Islet precursor cell (in vitro differentiated cells): ENCODE measurements at regions not wholly inside any gene's neighbourhood (a gene's known extent, or its start where the extent isn't known, plus 50 kb on each side); places are given as distances from the start of the nearest gene placed in this dataset.
"Not testable (repeated sequence)": the region's sequence is repeated elsewhere in the genome, so short reads cannot be mapped to it uniquely, and the experiment has no call there.

ENCODE experiments used
- DNase-seq: peaks from one replicate; pipeline ENCODE4 v3.0.0-alpha.2; 2018

GRCh38 chr4:175290401-175290800 is 372.2 kb downstream of the ADAM29 start:
- DNase-seq: no peak

DNA sequence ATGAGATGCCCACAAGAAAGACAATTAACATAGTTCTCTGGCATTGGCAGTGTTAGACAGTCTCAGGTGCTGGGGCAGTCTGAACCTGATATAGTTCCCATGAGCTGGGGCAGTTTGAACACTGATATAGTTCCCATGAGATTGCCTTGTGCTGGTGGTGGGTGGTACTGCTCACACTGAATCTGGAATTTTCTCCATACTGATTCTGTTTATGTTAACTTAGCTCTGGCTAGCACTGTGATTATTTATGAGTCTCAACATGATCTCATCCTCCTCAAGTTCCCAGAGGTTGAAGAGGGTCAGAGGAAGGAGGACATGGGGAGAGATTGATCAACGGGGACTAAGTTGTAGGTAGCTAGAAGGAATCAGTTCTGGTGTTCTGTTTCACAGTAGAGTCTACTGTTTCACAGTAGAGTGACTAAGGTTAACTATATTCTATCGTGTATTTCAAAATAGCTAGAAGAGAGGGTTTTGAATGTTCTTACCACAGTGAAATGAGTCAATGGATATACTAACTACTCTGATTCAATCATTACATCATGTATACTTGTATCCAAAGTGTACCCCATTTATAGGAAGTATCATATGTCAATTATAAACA is 379.9 kb downstream of the ADAM29 start:
- no peak for DNase-seq

- no peak for DNase-seq
Observed at GRCh38 chr4:175306436-175306835, 388.3 kb downstream of the ADAM29 start.

DNA sequence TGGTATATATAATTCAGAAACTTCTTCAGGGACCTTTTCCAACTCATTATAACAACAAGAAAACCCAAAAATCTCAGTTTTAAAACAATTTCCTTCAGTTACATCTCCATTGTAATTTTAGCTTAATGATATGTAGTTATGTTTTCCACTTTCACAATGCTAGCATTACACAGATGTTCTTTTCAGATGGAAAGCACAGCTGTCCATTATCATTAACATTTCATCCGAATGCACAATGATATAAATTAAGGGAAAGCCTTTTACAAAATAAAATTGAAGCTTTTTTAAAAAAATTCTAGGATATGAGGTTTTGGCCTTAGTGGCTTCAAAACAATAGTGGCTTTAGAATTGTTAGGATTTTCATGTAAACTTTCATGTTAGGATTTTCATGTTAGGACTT is 389.2 kb downstream of the ADAM29 start:
- no peak for DNase-seq

GRCh38 chr4:175308236-175308635 is 390.1 kb downstream of the ADAM29 start:
- DNase-seq: no peak

DNA sequence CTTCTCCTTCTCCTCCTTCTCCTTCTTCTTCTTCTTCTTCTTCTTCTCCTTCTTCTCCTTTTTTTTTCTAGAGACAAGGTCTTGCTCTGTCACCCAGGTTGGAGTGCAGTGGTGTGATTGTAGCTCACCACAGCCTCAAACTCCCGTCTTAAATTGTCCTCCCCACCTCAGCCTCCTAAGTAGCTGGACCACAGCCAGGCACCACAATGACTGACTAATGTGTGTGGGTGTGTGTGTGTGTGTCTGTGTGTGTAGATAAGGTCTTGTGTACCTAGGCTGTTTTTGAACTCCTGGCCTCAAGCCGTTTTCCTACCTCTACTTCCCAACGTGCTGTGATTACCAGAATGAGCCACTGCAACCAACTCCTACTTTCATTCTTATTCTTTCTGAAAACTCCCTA is 390.9 kb downstream of the ADAM29 start:
- DNase-seq: no peak

GRCh38 chr4:175325230-175325629 is 407.1 kb downstream of the ADAM29 start:
- DNase-seq: peak; percentile 56

DNA sequence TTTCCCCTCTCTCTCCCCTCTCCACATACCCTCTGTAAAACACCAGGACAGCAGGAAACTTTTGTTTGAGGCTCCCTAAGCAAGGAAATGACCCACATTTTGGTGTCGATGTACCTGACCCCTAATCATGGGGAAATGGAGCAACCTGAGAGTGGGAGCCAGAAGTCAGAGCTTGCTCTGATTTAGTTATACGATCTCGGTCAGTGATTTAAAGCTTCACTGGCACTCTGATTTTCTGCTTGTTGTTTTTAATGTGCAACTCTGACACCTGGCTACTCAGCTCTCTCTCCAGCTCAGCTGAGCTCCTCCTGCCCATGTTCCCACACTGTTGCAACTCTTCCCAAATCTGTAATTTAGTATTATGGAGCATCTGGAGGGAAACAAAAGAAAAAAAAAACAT is 408.6 kb downstream of the ADAM29 start:
- no peak for DNase-seq

GRCh38 chr4:175330236-175330635 is 412.1 kb downstream of the ADAM29 start:
- no peak for DNase-seq

GRCh38 chr4:175330652-175331051 is 412.5 kb downstream of the ADAM29 start:
- DNase-seq: no peak

GRCh38 chr4:175335331-175335730 is 417.2 kb downstream of the ADAM29 start:
- no peak for DNase-seq

DNA sequence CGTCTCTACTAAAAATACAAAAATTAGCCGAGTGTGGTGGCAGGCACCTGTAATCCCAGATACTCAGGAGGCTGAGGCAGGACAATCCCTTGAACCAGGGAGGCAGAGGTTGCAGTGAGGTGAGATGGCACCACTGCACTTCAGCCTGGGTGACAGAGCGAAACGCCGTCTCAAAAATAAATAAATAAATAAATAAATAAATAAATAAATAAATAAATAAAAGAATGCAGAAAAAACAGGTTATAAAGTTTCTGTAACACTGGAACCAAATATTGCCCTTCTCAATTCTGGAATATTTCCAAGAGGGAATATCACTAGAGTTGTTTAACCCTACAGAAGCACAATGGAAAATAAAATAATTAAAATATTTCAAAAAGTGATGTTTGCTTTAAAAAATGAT is 418.4 kb downstream of the ADAM29 start:
- not testable (repeated sequence) for DNase-seq

GRCh38 chr4:175339100-175339707 is 421.0 kb downstream of the ADAM29 start:
- DNase-seq: no peak

DNA sequence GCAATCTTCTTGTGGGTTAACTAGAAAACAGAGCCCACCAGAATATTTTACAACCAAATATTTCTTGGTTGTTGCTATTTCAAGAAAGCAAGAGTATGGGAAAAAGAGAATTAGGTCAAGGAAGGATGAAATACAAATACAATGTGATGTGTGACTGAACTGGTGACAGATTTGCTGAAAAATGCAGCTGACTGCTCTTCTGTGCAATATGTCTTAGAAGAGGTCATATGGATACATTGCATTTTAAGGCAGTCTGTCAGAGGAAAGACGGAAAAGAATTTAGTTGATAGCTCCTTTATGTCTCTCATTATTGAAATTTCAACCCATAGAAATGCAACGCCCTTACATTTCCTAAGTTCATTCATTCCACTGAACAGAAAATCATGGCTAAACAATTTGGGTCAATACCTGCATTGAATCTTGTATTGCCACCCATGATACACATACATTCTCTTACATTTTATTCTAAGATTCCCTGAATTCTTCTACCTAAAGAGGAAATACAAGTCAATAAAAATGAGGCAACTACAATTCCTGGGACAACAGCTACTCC is 423.1 kb downstream of the ADAM29 start:
- DNase-seq: no peak

DNA sequence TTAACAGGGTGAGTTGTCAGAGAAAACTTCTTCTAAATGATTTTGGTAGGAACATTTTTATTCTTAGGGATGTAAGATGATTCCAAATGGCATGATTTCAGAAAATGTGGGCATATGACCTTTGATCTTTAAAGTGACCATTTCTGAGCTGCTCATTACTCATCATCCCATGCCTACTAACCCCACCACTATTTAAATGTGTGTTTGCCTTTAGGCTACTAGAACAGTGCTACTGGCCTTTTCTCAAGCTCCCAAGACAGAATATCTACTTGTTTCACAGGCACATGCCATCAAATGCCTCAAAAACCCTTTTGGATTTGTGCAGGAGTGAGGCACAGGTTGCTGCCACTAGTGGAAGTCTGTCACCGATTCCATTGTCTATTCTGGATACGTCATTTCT is 428.2 kb downstream of the ADAM29 start:
- peak; percentile 58 for DNase-seq

DNA sequence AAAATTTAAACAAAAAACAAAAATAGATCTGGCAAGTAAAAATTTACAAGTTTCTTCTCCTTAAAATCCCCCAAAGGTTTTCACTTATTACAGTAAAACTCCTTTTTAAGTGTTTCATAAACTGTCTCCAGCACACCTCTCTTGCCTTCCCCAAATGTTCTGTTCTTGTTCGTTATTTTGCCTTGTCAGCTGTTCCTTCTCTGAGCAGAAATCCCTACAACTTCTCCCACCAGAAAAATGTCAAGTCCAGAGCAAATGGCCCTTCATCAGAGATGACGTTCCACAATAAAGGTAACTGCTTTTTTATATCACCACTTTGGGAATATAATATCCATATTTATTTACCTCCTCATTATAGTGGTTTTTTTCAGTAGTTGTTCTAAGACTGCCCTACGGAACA is 432.1 kb downstream of the ADAM29 start:
- no peak for DNase-seq

DNA sequence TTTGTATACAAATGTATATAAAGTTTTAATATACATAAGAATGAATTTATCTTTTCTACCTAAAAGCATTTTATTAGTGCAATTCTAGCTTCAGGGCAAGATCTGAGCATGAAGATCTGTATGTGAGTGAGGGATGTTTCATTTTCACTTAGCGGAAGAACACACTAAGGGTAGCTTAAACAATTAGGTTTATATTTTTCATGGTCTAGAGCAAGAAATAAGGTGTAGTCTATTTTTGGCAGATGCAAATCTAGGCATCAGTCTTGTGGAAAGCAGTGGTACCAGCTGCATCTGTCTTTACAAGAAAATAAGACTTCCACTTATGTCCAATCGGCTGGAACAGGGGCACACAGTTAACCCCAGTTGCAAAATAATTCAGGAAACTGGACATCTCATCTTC is 433.3 kb downstream of the ADAM29 start:
- DNase-seq: no peak

DNA sequence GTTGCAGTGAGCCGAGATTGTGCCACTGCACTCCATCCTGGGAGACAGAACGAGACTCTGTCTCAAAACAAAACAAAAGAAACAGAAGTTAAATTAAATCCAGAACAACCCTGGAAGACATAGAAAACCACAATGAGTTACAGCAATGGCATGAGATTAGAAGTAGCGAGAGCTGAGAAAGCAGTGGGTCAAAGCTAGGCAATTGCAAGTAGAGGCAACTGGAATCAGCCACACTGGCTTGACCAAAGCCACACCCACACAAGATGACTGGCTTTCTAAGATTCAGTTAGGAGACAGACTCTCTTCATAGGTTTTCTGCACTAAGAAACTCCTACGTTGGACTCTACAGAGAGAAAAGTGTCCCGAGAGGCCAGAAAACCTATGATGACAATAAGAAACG is 443.0 kb downstream of the GPM6A start:
- DNase-seq: no peak

GRCh38 chr4:175371091-175371490 is 441.0 kb downstream of the GPM6A start:
- DNase-seq: no peak

DNA sequence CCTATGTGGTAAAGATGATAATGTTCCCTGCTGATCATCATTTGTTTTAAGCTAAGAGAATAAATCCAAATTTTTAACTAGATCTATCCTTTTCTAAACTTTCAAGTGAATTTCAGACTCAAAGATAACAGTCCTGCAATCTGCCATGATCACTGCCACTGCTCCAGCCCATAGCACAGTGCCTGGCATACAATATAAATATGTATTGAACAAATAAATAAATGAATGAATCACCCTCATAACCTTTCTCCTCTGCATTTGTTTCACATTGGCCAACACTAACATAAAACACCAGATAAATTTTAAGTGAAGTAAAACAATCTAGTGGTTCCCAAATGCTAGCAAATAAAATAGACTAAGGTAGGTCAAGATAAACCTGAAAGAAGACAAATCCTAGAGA is 439.0 kb downstream of the GPM6A start:
- no peak for DNase-seq

DNA sequence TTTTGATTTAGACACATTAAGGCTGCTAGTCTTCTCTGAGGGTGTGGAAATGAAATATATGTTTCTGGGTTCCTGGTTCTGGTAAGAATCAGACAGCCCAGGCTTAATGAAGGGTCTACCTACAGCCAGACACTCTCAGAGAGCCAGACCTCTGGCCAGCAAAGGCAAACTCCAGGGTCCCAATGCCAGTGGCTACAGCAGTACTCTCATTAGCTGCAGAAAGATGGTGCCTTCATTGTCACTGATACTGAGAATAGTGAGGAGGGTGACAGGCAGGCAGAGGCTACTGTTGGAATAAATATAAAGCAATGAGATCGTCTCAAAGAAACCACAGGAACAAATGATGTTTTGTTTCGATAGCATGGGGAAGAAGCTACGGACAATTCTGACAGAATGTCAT is 437.6 kb downstream of the GPM6A start:
- DNase-seq: no peak

GRCh38 chr4:175376287-175376977 is 435.6 kb downstream of the GPM6A start:
- DNase-seq: peak; percentile 58

GRCh38 chr4:175377203-175377602 is 434.9 kb downstream of the GPM6A start:
- DNase-seq: no peak

DNA sequence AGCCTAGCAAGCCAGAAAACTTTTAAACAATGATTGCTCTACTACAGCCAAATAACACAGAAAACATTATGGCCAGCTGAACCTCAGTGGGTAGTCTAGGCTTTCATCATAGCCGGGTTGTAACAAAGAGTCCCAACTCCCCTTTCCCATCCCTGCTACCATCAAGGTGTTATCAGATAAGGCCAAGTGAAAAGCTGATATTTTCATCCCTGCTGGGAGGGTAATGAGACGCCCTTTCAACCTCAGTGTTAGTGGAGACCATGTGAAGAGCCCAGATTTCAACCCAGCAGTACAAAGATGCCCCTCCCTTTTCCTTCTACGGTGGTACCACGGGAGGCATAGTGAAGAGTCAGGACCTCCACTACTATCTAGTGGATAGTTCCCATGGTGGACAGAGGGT is 433.7 kb downstream of the GPM6A start:
- no peak for DNase-seq
